ENCODE measurements at regions not wholly inside any gene's neighbourhood (a gene's known extent, or its start where the extent isn't known, plus 50 kb on each side); places are given as distances from the start of the nearest gene placed in this dataset.

- TF ChIP-seq, protein P1, sequence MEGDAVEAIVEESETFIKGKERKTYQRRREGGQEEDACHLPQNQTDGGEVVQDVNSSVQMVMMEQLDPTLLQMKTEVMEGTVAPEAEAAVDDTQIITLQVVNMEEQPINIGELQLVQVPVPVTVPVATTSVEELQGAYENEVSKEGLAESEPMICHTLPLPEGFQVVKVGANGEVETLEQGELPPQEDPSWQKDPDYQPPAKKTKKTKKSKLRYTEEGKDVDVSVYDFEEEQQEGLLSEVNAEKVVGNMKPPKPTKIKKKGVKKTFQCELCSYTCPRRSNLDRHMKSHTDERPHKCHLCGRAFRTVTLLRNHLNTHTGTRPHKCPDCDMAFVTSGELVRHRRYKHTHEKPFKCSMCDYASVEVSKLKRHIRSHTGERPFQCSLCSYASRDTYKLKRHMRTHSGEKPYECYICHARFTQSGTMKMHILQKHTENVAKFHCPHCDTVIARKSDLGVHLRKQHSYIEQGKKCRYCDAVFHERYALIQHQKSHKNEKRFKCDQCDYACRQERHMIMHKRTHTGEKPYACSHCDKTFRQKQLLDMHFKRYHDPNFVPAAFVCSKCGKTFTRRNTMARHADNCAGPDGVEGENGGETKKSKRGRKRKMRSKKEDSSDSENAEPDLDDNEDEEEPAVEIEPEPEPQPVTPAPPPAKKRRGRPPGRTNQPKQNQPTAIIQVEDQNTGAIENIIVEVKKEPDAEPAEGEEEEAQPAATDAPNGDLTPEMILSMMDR (conservative IDR thresholded peaks at IDR 0.05; ENCODE audit: low read depth, low read length), result no peak
- TF ChIP-seq POLR2A (IDR thresholded peaks at IDR 0.05; ENCODE audit: low read depth, low read length), result no peak
- no peak for TF ChIP-seq BHLHE40 (IDR thresholded peaks at IDR 0.05; ENCODE audit: low read depth, low read length)
- TF ChIP-seq FOS (IDR thresholded peaks at IDR 0.05; ENCODE audit: low read depth, low read length), result no peak
- no peak for TF ChIP-seq USF2 (IDR thresholded peaks at IDR 0.05; ENCODE audit: low read depth, low read length)
- TF ChIP-seq RAD21 (IDR thresholded peaks at IDR 0.05; ENCODE audit: low read length), result no peak
- no peak for TF ChIP-seq RCOR1 (IDR thresholded peaks at IDR 0.05; ENCODE audit: insufficient replicate concordance, low read length)
- no peak for TF ChIP-seq MXI1 (IDR thresholded peaks at IDR 0.05; ENCODE audit: borderline replicate concordance, low read depth, low read length)
- TF ChIP-seq NFE2L2 (IDR thresholded peaks at IDR 0.05; ENCODE audit: low read depth, low read length), result no peak
- no peak for TF ChIP-seq ELK1 (IDR thresholded peaks at IDR 0.05; ENCODE audit: borderline replicate concordance, low read depth, low read length)
- no peak for TF ChIP-seq MAFK (IDR thresholded peaks at IDR 0.05; ENCODE audit: low read depth, low read length)
Measured at GRCh38 chr13:47258384-47258783, 361.5 kb upstream of the HTR2A start.
